HEK293 (cell line): ENCODE measurements at regions not wholly inside any gene's neighbourhood (a gene's known extent, or its start where the extent isn't known, plus 50 kb on each side); places are given as distances from the start of the nearest gene placed in this dataset.

Experiments
- ZBTB20 ChIP-seq: fragments of 450-650 bp; formaldehyde crosslinking; IDR thresholded peaks from 2 replicates; pipeline ENCODE4 v1.5.1; 2016; ENCODE audit warnings: missing biosample characterization, missing genetic modification characterization
- ZBTB26 ChIP-seq: fragments of 450-650 bp; formaldehyde crosslinking; optimal IDR thresholded peaks from 2 replicates; pipeline ENCODE3; 2016; ENCODE audit warnings: missing biosample characterization, mild to moderate bottlenecking, missing genetic modification characterization
- ZBTB8A ChIP-seq: fragments of 450-650 bp; formaldehyde crosslinking; IDR thresholded peaks from 2 replicates; pipeline ENCODE4 v1.5.1; 2016; ENCODE audit warnings: missing biosample characterization, missing genetic modification characterization
- ZEB2 ChIP-seq: fragments of 450-650 bp; formaldehyde crosslinking; IDR thresholded peaks from 2 replicates; pipeline ENCODE4 v1.5.1; 2016; ENCODE audit warnings: missing biosample characterization, missing genetic modification characterization
- ZFP37 ChIP-seq: fragments of 450-650 bp; formaldehyde crosslinking; IDR thresholded peaks from 2 replicates; pipeline ENCODE4 v1.5.1; 2016; ENCODE audit warnings: missing biosample characterization, missing genetic modification characterization
- ZIC2 ChIP-seq: fragments of 450-650 bp; formaldehyde crosslinking; IDR thresholded peaks from 2 replicates; pipeline ENCODE4 v1.5.1; 2016; ENCODE audit warnings: missing biosample characterization, missing genetic modification characterization
- ZNF174 ChIP-seq: fragments of 450-650 bp; formaldehyde crosslinking; IDR thresholded peaks from 2 replicates; pipeline ENCODE4 v1.5.0; 2017; ENCODE audit warnings: missing biosample characterization, mild to moderate bottlenecking, missing genetic modification characterization
- ZNF26 ChIP-seq: fragments of 450-650 bp; formaldehyde crosslinking; IDR thresholded peaks from 2 replicates; pipeline ENCODE4 v1.5.1; 2016; ENCODE audit warnings: missing biosample characterization, missing genetic modification characterization
- ZNF335 ChIP-seq: fragments of 450-650 bp; formaldehyde crosslinking; conservative IDR thresholded peaks from 2 replicates; pipeline ENCODE4 v1.5.1; 2016; ENCODE audit warnings: missing biosample characterization, missing genetic modification characterization
- ZNF510 ChIP-seq: fragments of 450-650 bp; formaldehyde crosslinking; IDR thresholded peaks from 2 replicates; pipeline ENCODE4 v1.5.1; 2018; ENCODE audit warnings: mild to moderate bottlenecking, missing genetic modification characterization, missing biosample characterization; ENCODE audit not compliant: insufficient replicate concordance
- ZNF560 ChIP-seq: fragments of 450-650 bp; formaldehyde crosslinking; IDR thresholded peaks from 2 replicates; pipeline ENCODE4 v1.5.1; 2017; ENCODE audit warnings: missing biosample characterization, missing genetic modification characterization, borderline replicate concordance
- TF ChIP-seq, protein P1 (sequence below): fragments of 450-650 bp; formaldehyde crosslinking; IDR thresholded peaks from 2 replicates; pipeline ENCODE4 v1.5.1; 2016; ENCODE audit warnings: missing biosample characterization, missing genetic modification characterization, borderline replicate concordance
- TF ChIP-seq, protein P2 (sequence below): fragments of 450-650 bp; formaldehyde crosslinking; IDR thresholded peaks from 2 replicates; pipeline ENCODE4 v1.5.1; 2016; ENCODE audit warnings: missing biosample characterization, missing genetic modification characterization, low read depth
- TF ChIP-seq, protein P3 (sequence below): fragments of 450-650 bp; formaldehyde crosslinking; IDR thresholded peaks from 2 replicates; pipeline ENCODE4 v1.5.1; 2016; ENCODE audit warnings: missing biosample characterization, missing genetic modification characterization, low read depth

DNA sequence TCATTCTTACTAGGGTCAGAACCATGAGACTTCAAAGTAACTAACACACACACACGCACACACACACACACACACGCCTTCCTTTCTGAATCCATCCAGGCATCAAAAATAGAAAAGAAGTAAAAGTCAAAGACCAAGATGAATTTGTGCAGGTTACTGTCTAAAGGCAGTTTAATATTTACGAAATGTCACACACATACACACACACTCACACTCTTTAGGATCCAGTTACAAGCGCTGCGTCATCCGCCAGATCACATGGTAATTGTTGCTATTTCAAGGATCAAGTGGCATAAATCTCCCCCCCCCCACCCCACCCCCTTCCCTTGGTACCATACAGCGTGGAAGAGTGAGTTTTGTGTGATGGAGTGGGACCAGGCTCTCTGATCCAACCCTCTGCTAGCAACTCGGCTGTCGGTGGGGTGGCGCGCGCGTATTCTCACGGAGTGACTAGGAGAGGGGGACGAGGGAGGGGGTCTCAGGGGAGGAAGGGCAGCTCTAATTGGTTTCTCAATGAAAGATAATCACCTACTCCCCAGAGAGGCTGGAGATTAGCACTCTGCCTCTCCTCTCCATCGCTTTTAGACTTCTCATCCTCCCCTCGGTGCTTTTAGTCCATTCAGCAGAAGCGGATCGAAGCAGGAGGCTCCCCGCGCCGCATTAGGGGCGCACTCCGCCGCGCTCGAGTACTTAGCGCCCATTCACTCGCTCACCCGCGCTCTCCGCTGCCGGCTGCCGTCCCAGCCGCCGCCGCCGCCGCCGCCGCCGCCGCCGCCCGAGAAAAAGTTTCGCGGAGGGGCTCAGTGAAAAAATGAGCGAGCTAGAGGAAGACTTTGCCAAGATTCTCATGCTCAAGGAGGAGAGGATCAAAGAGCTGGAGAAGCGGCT lies 83.5 kb upstream of the PRKG1 start (continued):
- TF ChIP-seq, protein P1, sequence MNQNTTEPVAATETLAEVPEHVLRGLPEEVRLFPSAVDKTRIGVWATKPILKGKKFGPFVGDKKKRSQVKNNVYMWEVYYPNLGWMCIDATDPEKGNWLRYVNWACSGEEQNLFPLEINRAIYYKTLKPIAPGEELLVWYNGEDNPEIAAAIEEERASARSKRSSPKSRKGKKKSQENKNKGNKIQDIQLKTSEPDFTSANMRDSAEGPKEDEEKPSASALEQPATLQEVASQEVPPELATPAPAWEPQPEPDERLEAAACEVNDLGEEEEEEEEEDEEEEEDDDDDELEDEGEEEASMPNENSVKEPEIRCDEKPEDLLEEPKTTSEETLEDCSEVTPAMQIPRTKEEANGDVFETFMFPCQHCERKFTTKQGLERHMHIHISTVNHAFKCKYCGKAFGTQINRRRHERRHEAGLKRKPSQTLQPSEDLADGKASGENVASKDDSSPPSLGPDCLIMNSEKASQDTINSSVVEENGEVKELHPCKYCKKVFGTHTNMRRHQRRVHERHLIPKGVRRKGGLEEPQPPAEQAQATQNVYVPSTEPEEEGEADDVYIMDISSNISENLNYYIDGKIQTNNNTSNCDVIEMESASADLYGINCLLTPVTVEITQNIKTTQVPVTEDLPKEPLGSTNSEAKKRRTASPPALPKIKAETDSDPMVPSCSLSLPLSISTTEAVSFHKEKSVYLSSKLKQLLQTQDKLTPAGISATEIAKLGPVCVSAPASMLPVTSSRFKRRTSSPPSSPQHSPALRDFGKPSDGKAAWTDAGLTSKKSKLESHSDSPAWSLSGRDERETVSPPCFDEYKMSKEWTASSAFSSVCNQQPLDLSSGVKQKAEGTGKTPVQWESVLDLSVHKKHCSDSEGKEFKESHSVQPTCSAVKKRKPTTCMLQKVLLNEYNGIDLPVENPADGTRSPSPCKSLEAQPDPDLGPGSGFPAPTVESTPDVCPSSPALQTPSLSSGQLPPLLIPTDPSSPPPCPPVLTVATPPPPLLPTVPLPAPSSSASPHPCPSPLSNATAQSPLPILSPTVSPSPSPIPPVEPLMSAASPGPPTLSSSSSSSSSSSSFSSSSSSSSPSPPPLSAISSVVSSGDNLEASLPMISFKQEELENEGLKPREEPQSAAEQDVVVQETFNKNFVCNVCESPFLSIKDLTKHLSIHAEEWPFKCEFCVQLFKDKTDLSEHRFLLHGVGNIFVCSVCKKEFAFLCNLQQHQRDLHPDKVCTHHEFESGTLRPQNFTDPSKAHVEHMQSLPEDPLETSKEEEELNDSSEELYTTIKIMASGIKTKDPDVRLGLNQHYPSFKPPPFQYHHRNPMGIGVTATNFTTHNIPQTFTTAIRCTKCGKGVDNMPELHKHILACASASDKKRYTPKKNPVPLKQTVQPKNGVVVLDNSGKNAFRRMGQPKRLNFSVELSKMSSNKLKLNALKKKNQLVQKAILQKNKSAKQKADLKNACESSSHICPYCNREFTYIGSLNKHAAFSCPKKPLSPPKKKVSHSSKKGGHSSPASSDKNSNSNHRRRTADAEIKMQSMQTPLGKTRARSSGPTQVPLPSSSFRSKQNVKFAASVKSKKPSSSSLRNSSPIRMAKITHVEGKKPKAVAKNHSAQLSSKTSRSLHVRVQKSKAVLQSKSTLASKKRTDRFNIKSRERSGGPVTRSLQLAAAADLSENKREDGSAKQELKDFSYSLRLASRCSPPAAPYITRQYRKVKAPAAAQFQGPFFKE (tag by site-specific recombination): no peak
- TF ChIP-seq, protein P2, sequence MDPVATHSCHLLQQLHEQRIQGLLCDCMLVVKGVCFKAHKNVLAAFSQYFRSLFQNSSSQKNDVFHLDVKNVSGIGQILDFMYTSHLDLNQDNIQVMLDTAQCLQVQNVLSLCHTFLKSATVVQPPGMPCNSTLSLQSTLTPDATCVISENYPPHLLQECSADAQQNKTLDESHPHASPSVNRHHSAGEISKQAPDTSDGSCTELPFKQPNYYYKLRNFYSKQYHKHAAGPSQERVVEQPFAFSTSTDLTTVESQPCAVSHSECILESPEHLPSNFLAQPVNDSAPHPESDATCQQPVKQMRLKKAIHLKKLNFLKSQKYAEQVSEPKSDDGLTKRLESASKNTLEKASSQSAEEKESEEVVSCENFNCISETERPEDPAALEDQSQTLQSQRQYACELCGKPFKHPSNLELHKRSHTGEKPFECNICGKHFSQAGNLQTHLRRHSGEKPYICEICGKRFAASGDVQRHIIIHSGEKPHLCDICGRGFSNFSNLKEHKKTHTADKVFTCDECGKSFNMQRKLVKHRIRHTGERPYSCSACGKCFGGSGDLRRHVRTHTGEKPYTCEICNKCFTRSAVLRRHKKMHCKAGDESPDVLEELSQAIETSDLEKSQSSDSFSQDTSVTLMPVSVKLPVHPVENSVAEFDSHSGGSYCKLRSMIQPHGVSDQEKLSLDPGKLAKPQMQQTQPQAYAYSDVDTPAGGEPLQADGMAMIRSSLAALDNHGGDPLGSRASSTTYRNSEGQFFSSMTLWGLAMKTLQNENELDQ: no peak
- TF ChIP-seq ZNF560 (tag by site-specific recombination) (no peak), ZNF26 (tag by site-specific recombination) (no peak), ZBTB8A (peak; percentile 74; the same call in 1 of the 2 replicates), ZNF335 (tag by site-specific recombination) (peak; percentile 71), ZFP37 (tag by site-specific recombination) (peak; percentile 85), ZEB2 (tag by site-specific recombination) (peak; percentile 75), ZNF510 (tag by site-specific recombination) (no peak), ZNF174 (no peak), ZBTB20 (tag by site-specific recombination) (peak; percentile 49; the same call in 1 of the 2 replicates), ZIC2 (tag by site-specific recombination) (no peak), ZBTB26 (tag by site-specific recombination) (peak; percentile 50)
- TF ChIP-seq, protein P3, sequence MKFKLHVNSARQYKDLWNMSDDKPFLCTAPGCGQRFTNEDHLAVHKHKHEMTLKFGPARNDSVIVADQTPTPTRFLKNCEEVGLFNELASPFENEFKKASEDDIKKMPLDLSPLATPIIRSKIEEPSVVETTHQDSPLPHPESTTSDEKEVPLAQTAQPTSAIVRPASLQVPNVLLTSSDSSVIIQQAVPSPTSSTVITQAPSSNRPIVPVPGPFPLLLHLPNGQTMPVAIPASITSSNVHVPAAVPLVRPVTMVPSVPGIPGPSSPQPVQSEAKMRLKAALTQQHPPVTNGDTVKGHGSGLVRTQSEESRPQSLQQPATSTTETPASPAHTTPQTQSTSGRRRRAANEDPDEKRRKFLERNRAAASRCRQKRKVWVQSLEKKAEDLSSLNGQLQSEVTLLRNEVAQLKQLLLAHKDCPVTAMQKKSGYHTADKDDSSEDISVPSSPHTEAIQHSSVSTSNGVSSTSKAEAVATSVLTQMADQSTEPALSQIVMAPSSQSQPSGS: peak; percentile 79
